GM21528 (cell line): ENCODE measurements at regions not wholly inside any gene's neighbourhood (a gene's known extent, or its start where the extent isn't known, plus 50 kb on each side); places are given as distances from the start of the nearest gene placed in this dataset.
"Not testable (repeated sequence)": the region's sequence is repeated elsewhere in the genome, so short reads cannot be mapped to it uniquely, and the experiment has no call there.

Experiments used
- ATAC-seq: cut with Tn5 transposase; IDR thresholded peaks from one replicate; pipeline ENCODE4 v1.9.1; 2021; ENCODE audit warnings: mild to moderate bottlenecking, moderate library complexity; ENCODE audit not compliant: unreplicated experiment, low FRiP score

DNA sequence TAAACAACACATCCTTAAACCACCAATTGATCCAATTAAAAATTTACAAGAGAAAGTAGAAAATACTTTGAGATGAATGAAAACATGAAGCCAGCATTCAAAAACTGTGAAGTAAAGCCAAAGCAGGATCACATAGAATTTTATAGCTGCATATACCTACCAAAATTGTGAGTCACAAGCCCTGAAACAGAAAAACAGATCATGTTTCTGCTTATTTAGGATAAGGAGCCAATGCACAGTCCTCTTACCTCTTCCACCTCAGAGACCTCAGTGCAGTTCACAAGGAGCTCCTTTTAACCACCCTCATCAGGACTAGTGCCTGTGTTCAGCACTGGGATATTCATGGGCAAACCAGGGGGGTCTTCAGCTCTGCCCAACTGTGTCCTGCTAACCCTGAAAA, 386.7 kb downstream of the TECRL start:
- no peak for ATAC-seq

DNA sequence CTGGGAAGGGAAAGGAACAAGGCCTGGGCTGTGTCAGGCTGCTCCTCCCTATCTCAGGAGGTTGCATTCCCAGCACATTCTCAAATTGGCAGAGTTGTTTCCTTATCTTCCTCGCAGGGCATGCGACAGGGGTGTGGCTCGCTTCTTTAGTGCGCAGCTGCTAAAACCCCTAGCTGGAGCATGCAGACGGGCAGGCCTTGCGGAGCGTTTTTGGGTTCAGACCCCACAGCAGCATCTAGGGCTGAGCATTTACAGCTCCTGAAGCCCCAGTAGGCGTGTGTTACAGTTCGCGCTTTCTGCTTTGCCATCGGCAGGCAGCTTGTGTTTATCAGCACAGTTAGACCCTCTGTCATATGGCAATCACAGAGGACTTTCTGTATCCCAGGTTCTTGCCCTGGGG, 392.4 kb downstream of the TECRL start:
- ATAC-seq: no peak

DNA sequence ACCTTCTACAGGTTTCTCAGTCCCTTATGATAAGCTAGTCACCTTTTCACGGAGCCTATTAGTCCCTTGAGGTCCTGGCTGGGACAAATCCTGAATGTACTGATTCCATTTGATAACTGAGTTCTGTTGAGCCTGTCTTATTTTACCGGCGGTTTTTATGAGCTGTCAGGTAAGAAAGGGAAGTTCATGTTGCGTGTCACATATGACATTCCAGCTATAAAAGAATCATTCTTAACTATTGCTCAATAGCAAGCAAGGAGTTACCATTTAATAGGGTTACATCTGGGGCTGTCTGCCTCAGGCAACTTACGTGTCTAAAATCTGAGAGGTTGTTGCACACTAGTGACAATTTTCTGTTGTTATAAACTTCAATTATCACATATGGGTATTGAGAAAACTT, 394.6 kb downstream of the TECRL start:
- no peak for ATAC-seq

DNA sequence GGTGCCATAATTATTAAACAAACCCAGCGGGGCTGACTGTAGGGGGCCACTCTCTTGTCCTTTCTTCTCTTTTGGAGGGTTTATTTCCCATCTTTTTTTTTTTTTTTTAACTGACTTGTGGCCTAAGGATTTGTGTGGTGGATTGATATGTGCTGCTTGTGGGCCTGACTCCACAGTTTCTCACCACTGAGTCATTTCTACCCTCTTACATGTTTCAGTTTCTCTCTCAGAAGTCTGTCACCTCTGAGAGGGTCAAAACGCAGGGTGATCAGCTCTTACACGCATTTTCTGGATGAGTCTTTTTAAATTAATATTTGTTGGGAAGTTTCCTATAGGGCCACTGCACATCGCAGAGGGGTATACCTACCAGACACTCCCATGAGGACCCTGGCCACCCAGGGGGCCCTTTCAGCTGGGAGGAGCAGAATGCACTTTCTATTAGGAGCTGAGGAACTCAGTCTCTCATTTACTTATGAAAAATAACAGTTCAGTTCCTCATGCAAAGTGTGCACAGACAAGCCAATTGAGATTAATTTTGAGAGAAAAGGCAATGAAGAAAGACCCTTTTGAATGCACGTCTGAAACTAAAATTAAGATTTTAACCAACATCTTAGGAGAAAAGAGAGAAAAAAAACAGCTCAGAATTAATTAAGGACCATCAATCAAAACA, 407.9 kb downstream of the TECRL start:
- ATAC-seq: peak; percentile 79

DNA sequence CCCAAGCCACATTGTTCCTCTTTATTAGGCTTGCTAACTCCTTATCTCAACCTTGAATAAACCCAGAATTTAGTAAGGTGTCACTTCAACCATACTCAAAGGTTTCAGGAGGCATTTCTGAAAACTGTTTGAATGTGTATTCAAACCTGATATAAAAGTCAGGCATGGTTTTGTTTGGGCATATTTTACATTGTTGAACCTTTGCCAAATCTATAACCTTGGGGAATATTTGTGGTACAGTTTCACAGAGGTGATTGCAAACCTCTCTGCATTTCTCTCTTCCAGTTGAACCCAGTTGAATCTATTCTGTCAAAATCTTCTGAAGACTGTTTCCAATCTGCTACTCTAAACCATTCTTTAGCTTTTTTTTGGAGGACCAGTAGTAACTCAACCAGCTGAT, 409.0 kb downstream of the TECRL start:
- no peak for ATAC-seq

DNA sequence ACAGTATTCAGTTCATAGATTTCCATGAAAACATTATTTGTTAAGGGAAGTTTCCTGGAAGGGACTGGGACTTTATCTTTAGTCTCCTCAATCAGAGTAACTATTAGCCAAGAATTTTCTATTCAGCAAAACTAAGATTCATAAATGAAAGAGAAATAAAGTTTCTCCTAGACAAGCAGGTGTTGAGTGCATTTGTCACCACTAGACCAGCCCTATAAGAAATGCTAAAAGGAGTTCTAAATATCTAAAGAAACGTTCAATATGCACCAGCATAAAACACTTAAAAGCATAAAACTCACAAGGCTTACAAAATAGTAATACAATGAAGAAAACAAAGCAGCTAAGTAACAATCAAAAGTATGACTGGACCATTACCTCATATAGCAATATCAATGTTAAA, 423.0 kb downstream of the TECRL start:
- no peak for ATAC-seq

DNA sequence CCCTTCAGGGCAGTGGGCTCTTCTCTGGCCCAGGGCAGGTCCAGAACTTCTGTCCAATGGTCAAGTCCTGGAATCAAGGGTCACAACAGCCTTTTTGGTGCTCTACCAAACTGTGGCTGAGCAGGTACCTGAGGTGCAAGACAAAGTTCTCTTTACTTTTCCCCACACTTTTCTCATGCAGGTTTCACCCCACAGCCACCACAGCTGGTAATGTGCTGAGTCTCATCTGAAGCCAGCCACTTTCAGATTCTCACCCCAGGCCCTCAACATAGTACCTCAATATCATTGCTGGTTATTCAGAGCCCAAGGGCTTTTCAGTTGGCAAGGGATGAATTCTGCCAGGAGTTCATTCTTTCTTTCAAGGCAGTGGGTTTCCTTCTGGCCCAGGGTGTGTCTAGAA, 426.0 kb downstream of the TECRL start:
- ATAC-seq: no peak

DNA sequence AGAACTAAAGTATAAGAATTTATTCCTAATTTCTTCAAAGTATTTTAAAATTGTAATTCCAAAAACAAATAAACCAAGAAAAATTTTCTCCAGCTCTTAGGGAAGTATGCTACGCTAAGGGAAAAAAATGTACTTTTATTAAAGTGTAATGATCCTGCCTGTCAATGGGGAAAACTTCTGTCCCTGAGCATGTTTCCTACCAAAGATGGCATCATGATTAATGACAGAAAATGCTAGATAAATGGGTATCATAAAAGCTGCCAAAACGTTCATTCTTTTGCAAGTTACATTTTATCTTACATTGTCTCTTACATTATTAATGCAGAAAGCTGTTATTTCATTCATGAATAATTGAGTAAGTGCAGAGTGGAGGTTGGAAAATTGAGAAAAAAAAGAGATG, 443.4 kb downstream of the TECRL start:
- no peak for ATAC-seq

DNA sequence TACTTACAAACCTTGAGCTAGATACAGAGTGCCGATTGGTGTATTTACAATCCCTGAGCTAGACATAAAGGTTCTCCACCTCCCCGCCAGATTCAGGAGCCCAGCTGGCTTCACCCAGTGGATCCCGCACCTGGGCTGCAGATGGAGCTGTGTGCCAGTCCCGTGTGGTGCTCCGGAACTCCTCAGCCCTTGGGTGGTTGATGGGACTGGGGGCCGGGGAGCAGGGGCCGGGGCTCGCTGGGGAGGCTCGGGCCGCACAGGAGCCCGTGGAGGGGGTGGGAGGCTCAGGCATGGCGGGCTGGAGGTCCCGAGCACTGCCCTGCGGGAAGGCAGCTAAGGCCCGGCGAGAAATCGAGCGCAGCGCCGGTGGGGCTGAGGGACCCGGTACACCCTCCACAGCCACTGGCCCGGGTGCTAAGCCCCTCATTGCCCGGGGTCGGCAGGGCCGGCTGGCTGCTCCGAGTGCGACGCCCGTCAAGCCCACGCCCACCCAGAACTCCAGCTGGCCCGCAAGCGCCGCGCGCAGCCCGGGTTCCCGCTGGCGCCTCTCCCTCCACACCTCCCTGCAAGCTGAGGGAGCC, 466.5 kb downstream of the TECRL start:
- ATAC-seq: not testable (repeated sequence)

DNA sequence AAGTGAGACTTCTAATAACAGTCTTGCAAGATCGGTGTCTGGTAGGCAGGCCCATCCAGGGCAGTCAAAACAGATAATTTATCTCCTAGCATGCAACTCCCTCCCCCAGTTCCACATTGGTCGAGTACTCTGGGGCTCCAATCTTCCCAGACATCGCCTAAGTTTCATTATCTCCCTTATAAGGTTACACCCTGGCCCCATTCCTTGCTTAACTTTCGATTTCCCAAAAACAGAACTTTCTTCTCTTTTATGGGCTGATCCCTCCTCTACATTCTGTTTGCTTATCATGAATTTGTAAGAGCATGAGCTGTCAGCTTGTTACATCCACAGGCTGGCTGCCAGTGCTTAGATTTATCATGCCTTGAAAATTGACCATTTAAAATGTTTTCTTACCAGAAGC, 471.3 kb downstream of the TECRL start:
- no peak for ATAC-seq

DNA sequence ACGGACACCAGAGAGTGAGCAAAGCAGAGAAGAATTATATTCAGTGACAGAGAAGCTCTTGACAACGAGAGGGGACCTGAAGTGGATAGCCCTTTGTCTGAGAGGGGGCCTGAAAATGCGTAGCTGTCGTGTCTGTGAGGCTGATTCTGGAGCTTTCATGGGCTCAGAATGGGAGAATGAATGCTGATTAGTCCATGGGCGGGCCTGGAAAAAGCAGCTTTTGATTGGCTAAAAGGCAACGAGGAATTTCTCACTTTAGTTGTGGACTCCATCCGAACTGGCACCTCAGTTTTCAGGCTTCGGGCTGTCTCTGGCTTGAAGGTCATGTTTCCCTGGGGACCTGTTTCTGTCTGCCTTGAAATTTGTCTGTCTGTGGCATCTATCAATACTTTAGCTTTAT, 487.1 kb downstream of the TECRL start:
- ATAC-seq: no peak

DNA sequence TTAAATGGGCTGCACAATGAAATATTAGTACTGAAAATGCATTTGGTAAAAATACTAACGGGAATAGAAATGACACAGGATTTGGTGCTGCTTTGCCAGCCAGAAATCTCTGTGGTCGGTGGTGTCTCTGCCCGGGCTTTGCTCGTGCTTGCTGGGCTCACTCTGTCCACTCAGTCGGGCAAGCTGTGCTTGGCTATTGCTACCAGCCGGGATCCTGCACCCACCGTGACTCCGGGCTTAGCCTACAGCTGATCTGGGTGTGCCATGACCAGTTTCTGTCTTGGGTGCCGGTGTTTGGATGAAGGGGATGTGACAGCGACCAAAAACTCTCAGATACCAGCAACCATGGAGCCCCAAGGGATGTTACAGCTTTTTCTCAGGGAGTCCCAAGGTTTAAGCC, 487.7 kb downstream of the TECRL start:
- ATAC-seq: no peak

DNA sequence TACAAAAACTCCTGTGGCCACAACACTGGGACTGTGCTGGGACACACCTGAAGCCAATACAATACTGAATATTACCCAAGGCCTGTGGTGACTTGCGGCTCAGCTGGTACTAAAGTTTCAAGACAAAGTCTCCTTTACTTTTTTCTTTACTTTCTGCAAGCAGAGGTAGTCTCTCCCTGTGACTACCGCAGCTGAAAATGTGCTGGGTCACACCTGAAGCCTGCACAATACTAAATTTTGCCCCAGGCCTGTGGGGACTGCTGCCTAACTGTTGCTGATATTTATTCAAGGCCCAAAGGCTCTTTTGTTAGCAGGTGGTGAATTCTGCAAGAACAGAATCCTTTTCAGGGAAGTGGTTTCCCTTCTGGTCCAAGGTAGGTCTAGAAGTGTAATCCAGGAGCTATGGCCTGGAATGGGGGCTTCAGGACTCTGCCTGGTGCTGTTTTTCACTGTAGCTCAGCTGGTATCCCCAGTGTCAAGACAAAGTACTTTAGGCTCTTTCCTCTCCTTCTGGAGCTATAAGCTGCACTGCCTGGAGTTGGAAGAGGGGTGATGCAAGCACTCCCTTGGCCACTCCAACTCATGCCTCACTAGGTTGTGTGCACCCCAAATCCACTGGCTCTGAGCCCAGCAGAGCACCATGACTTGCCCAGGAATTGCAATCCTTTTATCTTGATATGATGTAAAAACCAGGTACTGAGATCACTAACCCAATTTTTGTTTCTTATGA, 489.4 kb downstream of the TECRL start:
- no peak for ATAC-seq

DNA sequence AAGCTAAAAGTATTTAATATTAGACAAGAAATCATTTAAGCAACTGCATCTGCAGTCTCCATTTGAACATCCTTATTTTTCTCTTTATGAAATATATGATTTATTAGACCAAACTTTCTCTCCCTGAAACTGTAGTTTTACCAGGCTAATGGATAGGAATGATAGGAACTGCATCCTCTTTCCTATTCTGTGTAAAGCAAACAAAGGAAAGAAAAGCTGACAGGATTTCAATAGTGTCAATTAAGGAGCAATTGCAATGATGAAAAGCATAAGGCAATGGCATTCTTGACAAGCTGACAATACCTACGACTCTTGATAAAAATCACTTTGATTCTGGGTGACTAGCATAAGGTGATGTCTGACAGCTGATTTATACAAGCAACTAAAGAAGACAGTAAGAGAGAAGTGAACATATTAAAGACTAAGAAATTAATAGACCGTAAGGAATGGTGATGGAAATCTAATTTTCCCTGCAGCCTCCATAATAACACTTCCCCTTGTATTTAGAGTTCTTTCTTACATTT, 502.5 kb downstream of the TECRL start:
- no peak for ATAC-seq

DNA sequence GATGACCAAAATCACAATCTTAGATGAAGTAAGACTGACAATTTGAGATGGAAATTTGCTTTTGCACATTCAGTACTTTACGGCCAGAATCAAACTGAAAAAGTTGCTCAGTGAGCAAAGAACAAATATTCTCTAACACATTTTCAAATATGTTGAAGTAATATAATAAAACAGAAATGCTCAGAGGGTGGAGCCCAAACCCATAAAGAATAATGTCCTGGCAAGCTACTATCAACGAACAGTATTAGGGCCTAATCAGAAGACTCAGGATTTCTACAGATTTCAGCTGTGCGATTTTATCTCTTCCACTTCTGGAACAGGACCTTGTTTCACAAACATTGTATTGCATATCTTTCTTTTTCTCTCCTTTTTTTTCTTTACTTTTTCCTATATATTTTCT, 505.0 kb downstream of the TECRL start:
- no peak for ATAC-seq

DNA sequence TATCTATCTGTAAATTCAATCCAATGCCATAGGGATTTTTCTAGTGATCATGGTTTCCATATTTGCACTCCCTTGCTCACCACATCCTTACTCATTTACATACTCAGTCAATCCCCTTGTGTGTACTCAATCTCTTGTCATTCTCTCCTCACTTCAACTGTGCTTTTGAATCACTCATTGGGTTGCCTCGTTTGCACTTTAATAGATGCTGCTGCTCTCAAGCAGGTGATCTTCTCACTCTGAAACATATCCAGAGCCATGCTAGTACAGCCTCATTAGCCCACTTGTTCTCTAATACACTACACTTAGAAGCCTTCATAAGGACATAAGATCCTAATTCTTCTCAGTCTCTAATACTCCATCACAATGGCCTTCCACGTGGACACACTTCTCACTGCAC, 507.9 kb downstream of the TECRL start:
- no peak for ATAC-seq

DNA sequence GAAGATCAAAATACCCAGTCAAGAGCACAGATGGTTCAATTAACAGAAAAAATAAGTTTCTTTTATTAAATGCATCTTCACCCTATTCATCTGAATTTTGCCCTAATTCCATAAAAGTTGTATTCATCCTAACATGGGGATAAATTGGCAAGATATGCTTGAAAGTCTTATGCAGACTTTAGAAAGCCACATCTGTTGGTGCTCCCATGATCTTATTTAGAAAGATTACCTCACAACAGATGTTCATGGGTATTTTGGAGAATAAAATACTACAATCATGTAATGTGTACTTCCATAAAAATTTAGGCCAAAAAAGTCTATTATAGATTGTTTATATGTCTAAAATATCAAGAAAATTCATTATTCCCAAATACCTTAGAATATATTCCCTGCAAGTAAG, 510.3 kb downstream of the TECRL start:
- ATAC-seq: no peak

DNA sequence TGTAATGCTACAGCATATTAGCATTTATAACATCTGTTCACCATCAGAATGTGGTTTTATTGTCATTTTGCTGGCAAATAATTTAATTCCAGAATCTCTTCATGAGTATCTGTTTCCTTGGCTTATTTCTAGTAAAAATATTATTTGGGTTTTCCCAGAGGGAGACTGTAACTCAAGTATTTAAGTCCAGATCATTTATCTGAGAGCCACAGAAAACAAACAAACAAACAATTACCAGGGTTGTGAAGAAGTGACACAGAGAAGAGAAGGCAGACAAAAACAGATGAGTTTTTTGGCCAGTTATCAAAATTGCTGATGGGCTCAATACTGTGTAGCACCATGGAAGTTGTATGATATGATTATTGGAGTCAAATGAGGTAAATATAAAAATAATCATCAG, 515.1 kb downstream of the TECRL start:
- ATAC-seq: no peak

DNA sequence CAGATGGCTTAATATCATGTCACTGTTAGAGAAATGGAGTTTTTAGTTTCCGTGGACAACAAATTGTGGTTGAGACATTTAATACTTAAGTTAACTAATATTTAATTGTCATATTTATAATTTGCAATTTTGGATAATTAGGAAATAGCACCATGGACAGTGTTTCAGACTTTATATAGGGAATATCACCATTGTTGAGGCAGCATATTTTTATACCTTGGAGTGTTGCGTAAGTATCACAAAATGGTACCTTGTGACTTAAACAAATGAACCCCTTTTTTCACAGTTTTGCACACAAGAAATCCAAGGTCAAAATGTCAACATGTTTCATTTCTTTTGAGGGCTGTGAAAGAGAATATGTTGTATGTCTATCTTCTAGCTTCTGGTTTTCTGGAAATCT, 539.9 kb downstream of the TECRL start:
- ATAC-seq: no peak

DNA sequence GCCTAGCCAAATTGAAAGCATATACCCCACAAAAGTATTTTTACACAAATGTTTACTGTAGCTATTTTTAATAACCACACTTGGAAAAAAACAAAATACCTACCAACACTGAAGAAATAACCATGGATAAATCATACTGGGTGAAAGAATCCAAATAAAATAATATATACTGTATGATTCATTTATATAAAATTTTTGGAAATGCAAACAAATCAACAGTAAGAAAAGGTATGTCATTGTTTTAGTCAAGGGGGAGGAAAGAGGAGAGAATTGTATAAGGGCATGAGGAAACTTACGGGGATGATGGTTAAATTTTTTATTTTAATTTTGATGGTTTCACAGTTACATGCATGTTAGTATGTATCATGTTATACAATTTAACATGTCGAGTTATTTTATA, 557.8 kb downstream of the TECRL start:
- ATAC-seq: no peak

DNA sequence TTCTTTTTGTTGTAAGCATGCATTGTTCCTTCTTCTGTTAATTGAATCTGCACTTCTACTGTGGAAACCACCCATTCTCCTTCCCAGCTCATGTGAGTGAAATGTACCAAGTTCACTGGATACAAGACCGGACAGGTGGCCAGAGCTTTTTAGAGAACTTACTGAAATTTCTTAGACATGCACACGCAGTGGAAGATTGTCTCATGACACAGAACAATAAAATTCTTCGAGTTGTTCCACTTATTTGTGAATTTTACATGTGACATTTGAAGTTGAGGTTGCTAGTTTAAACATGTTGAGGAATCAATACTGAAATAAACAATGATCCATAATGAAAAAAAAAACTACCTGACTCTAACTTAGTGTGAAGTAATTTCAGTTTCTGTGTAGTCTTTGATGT, 568.0 kb downstream of the TECRL start:
- ATAC-seq: no peak

DNA sequence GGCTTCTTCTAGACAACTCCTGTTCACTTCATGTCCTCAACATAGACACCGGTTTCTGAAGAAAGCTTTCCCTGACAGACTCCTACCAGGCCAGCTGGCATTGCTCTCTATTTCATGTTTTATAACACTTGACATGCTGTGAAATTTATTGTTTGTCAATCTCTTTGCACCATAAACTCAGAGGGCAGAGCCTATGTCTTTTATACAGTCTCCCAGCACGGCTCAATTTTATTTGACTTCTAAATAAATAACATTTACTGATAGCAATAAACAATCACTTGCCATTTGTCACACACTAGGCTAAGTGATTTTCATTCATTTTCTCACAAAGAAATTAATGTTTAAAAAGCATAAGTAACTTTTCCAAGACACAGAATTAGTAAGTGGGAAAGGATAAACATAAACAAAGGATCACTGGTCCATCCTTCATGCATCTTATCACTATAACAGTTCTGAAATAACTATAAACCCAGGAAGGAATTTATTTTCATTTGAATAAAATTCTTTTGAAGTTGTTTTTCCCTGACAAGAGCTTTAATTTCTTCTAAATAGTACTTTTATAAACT, 577.6 kb downstream of the TECRL start:
- ATAC-seq: no peak
